Jurkat, Clone E6-1 (cell line): ENCODE measurements at regions not wholly inside any gene's neighbourhood (a gene's known extent, or its start where the extent isn't known, plus 50 kb on each side); places are given as distances from the start of the nearest gene placed in this dataset.
A peak's percentile ranks its signal among the peaks of the same experiment; 100 is the strongest.
"Not testable (repeated sequence)": the region's sequence is repeated elsewhere in the genome, so short reads cannot be mapped to it uniquely, and the experiment has no call there.

ENCODE experiments used
- DNase-seq: peaks from one replicate; pipeline ENCODE4 v3.0.0-alpha.2; 2011; ENCODE audit warnings: low read depth, low spot score
- H3K4me3 ChIP-seq: 2 replicates; pipeline ENCODE4 v1.5.1; 2011; ENCODE audit warnings: mild to moderate bottlenecking, low read length, control low read depth, moderate library complexity

- no peak overlapping the region for H3K4me3 ChIP-seq
These were observed 497.0 kb upstream of the GRAMD2B start for GRCh38 chr5:125926172-125926571.

GRCh38 chr5:125928663-125929062 is 494.5 kb upstream of the GRAMD2B start:
- no peak for DNase-seq
- no peak overlapping the region for H3K4me3 ChIP-seq

More at GRCh38 chr5:125926172-125926571, 497.0 kb upstream of the GRAMD2B start:
- DNase-seq = no peak

- no peak for DNase-seq
- H3K4me3 ChIP-seq = no peak overlapping the region
These were observed 473.1 kb upstream of the GRAMD2B start for GRCh38 chr5:125950012-125950615.

- H3K4me3 ChIP-seq = no peak overlapping the region
- DNase-seq = peak; percentile 14
These were observed 462.1 kb upstream of the GRAMD2B start for GRCh38 chr5:125961150-125961549.

- no peak for DNase-seq
- no peak overlapping the region for H3K4me3 ChIP-seq
These were observed 457.6 kb upstream of the GRAMD2B start for GRCh38 chr5:125965577-125965976.

GRCh38 chr5:125967576-125967975 is 455.6 kb upstream of the GRAMD2B start:
- no peak overlapping the region for H3K4me3 ChIP-seq
- DNase-seq = no peak

- DNase-seq = no peak
- H3K4me3 ChIP-seq = no peak overlapping the region
These were observed 454.0 kb upstream of the GRAMD2B start for GRCh38 chr5:125969011-125969813.

- no peak overlapping the region for H3K4me3 ChIP-seq
- no peak for DNase-seq
These were observed 453.4 kb upstream of the GRAMD2B start for GRCh38 chr5:125969814-125970171.

- no peak for DNase-seq
- no peak overlapping the region for H3K4me3 ChIP-seq
These were observed 452.4 kb upstream of the GRAMD2B start for GRCh38 chr5:125970631-125971307.

GRCh38 chr5:125972706-125973105 is 450.5 kb upstream of the GRAMD2B start:
- DNase-seq = no peak

GRCh38 chr5:125974679-125975078 is 448.5 kb upstream of the GRAMD2B start:
- no peak overlapping the region for H3K4me3 ChIP-seq
- DNase-seq = no peak

More at GRCh38 chr5:125972706-125973105, 450.5 kb upstream of the GRAMD2B start:
- H3K4me3 ChIP-seq = no peak overlapping the region

- no peak overlapping the region for H3K4me3 ChIP-seq
- no peak for DNase-seq
These were observed 446.7 kb upstream of the GRAMD2B start for GRCh38 chr5:125976421-125977000.

GRCh38 chr5:125978015-125978414 is 445.2 kb upstream of the GRAMD2B start:
- no peak for DNase-seq
- H3K4me3 ChIP-seq = no peak overlapping the region

- H3K4me3 ChIP-seq = no peak overlapping the region
- DNase-seq = no peak
These were observed 443.6 kb upstream of the GRAMD2B start for GRCh38 chr5:125979636-125980035.

- H3K4me3 ChIP-seq = no peak overlapping the region
- DNase-seq = no peak
These were observed 442.2 kb upstream of the GRAMD2B start for GRCh38 chr5:125981016-125981415.

- no peak overlapping the region for H3K4me3 ChIP-seq
- no peak for DNase-seq
These were observed 435.4 kb upstream of the GRAMD2B start for GRCh38 chr5:125987677-125988255.

GRCh38 chr5:125992050-125992449 is 431.2 kb upstream of the GRAMD2B start:
- no peak overlapping the region for H3K4me3 ChIP-seq
- no peak for DNase-seq

- not testable (repeated sequence) for DNase-seq
These were observed 423.8 kb upstream of the GRAMD2B start for GRCh38 chr5:125999271-126000030.

GRCh38 chr5:126000507-126000906 is 422.7 kb upstream of the GRAMD2B start:
- DNase-seq = no peak
- H3K4me3 ChIP-seq = no peak overlapping the region

More at GRCh38 chr5:125999271-126000030, 423.8 kb upstream of the GRAMD2B start:
- H3K4me3 ChIP-seq = not testable (repeated sequence)
